Astrocyte (in vitro differentiated cells and primary cell): ENCODE measurements at regions not wholly inside any gene's neighbourhood (a gene's known extent, or its start where the extent isn't known, plus 50 kb on each side); places are given as distances from the start of the nearest gene placed in this dataset.

Experiments used
- EZH2 ChIP-seq: IDR thresholded peaks from 2 replicates; pipeline ENCODE4 v1.6.1; 2012; ENCODE audit warnings: mild to moderate bottlenecking, low read length, inconsistent platforms; ENCODE audit not compliant: insufficient read depth
- TF ChIP-seq, protein P1 (sequence below): IDR thresholded peaks from 2 replicates; pipeline ENCODE4 v1.5.1; 2011; ENCODE audit warnings: low read depth, mild to moderate bottlenecking, inconsistent platforms, low read length, moderate library complexity; ENCODE audit not compliant: insufficient read depth

DNA sequence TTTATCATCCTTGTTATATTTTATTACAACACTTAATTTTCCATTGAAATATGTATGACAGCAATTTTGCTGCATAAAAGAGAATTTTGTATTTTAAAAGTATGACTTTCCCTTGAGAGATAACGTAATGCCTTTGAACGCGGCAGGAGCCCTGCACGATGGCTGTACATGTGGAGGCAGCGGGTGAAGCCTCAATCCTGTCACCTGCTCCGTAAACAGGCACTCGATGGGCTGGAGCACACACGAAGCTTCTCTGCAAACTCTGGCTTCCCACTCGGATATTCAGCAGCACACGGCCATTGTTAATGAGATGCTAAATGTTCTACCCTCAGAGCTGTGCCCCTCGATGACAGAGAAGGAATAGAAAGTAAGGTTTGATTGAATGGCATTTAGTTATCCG lies 184.4 kb downstream of the RTP5 start:
- TF ChIP-seq, protein P1, sequence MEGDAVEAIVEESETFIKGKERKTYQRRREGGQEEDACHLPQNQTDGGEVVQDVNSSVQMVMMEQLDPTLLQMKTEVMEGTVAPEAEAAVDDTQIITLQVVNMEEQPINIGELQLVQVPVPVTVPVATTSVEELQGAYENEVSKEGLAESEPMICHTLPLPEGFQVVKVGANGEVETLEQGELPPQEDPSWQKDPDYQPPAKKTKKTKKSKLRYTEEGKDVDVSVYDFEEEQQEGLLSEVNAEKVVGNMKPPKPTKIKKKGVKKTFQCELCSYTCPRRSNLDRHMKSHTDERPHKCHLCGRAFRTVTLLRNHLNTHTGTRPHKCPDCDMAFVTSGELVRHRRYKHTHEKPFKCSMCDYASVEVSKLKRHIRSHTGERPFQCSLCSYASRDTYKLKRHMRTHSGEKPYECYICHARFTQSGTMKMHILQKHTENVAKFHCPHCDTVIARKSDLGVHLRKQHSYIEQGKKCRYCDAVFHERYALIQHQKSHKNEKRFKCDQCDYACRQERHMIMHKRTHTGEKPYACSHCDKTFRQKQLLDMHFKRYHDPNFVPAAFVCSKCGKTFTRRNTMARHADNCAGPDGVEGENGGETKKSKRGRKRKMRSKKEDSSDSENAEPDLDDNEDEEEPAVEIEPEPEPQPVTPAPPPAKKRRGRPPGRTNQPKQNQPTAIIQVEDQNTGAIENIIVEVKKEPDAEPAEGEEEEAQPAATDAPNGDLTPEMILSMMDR: no peak
- TF ChIP-seq EZH2: no peak
